SH-SY5Y (cell line): ENCODE measurements at regions not wholly inside any gene's neighbourhood (a gene's known extent, or its start where the extent isn't known, plus 50 kb on each side); places are given as distances from the start of the nearest gene placed in this dataset.

ENCODE experiments used
- GATA2 ChIP-seq: IDR thresholded peaks from 2 replicates; pipeline ENCODE4 v1.6.1; 2011; ENCODE audit warnings: mild to moderate bottlenecking, low read depth, low read length
- GATA3 ChIP-seq: IDR thresholded peaks from 2 replicates; pipeline ENCODE4 v1.6.1; 2011; ENCODE audit warnings: low read depth, mild to moderate bottlenecking, low read length, moderate library complexity

DNA sequence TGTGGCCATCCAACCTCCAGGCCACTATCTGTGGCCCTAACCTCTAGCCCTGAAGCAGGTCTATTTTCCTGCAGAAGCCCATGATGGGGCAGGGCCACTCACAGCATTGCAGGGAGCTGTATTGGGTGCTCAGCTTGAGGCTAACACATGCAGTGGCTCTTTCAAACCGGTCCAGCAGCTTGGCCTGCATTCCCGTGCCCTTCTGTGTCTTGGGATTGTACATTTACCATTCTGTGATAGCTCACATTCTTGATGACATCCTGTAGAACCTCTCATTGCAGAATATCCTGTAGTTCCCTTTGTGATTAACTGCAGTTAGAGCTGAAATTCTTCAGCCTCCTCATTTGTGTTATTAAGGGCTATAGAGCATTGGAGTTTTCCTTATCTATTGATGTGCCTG, 60.8 kb upstream of the ANKRD34C start:
- TF ChIP-seq GATA2 (no peak), GATA3 (no peak)
